MM.1S (cell line): ENCODE measurements at regions not wholly inside any gene's neighbourhood (a gene's known extent, or its start where the extent isn't known, plus 50 kb on each side); places are given as distances from the start of the nearest gene placed in this dataset.

Source experiments
- DNase-seq: peaks from one replicate; pipeline ENCODE4 v3.0.0-alpha.2; 2015
- H2AFZ ChIP-seq: fragments of 300-600 bp; sonication (generic); 2 replicates; pipeline ENCODE4 v1.6.0; 2016; ENCODE audit warnings: antibody characterized with exemption, low read length
- H3F3A ChIP-seq: fragments of 300-600 bp; sonication (generic); 2 replicates; pipeline ENCODE4 v1.6.1; 2016; ENCODE audit warnings: mild to moderate bottlenecking, antibody characterized with exemption, low read length, moderate library complexity, mixed read lengths; ENCODE audit not compliant: insufficient read depth
- H3K27ac ChIP-seq: fragments of 300-600 bp; sonication (generic); 2 replicates; pipeline ENCODE4 v1.5.1; 2016; ENCODE audit warnings: mild to moderate bottlenecking, low read length
- H3K27me3 ChIP-seq: fragments of 300-600 bp; sonication (generic); replicated peaks from 2 replicates; pipeline ENCODE4 v1.6.0; 2016; ENCODE audit warnings: low read length; ENCODE audit not compliant: insufficient read depth
- H3K36me3 ChIP-seq: fragments of 300-600 bp; sonication (generic); replicated peaks from 2 replicates; pipeline ENCODE4 v1.6.1; 2016; ENCODE audit warnings: mild to moderate bottlenecking, low read length, mixed read lengths; ENCODE audit not compliant: insufficient read depth
- H3K4me1 ChIP-seq: fragments of 300-600 bp; sonication (generic); 2 replicates; pipeline ENCODE4 v1.6.1; 2016; ENCODE audit warnings: low read length, mixed read lengths
- H3K4me2 ChIP-seq: fragments of 300-600 bp; sonication (generic); 2 replicates; pipeline ENCODE4 v1.6.0; 2016; ENCODE audit warnings: low read depth, low read length
- H3K4me3 ChIP-seq: fragments of 300-600 bp; sonication (generic); 2 replicates; pipeline ENCODE4 v1.5.1; 2016; ENCODE audit warnings: low read length, mixed read lengths
- H3K79me2 ChIP-seq: fragments of 300-600 bp; sonication (generic); 2 replicates; pipeline ENCODE4 v1.6.1; 2016; ENCODE audit warnings: mixed run types, low read length, mixed read lengths
- H3K9ac ChIP-seq: fragments of 300-600 bp; sonication (generic); 2 replicates; pipeline ENCODE4 v1.6.1; 2016; ENCODE audit warnings: low read length, mixed read lengths
- H3K9me2 ChIP-seq: fragments of 300-600 bp; sonication (generic); replicated peaks from 2 replicates; pipeline ENCODE4 v1.6.1; 2016; ENCODE audit warnings: mild to moderate bottlenecking, low read length, mixed read lengths; ENCODE audit not compliant: insufficient read depth
- H3K9me3 ChIP-seq: fragments of 300-600 bp; sonication (generic); replicated peaks from 2 replicates; pipeline ENCODE4 v1.6.1; 2016; ENCODE audit warnings: mild to moderate bottlenecking, low read length, mixed read lengths; ENCODE audit not compliant: insufficient read depth
- H4K20me1 ChIP-seq: fragments of 300-600 bp; sonication (generic); 2 replicates; pipeline ENCODE4 v1.6.1; 2016; ENCODE audit warnings: mild to moderate bottlenecking, low read length, moderate library complexity, mixed read lengths; ENCODE audit not compliant: insufficient read depth
- CTCF ChIP-seq: fragments of 300-600 bp; sonication (generic); IDR thresholded peaks from 2 replicates; pipeline ENCODE4 v1.5.1; 2016; ENCODE audit warnings: antibody characterized with exemption, low read length, mixed read lengths
- EZH2 ChIP-seq: fragments of 300-600 bp; sonication (generic); optimal IDR thresholded peaks from 2 replicates; pipeline ENCODE3; 2017; ENCODE audit warnings: low read depth, mild to moderate bottlenecking, antibody characterized with exemption, low read length, mixed read lengths
- EZH2phosphoT487 ChIP-seq: fragments of 300-600 bp; sonication (generic); IDR thresholded peaks from 2 replicates; pipeline ENCODE4 v1.6.1; 2018; ENCODE audit warnings: antibody characterized with exemption, low read length

- Histone ChIP-seq H3K9me2 (no peaks in the 10 kb centered on the region), H3K79me2 (no peaks in the 10 kb centered on the region), H3K9me3 (no peaks in the 10 kb centered on the region), H3K9ac (no peak overlapping the region), H4K20me1 (no peaks in the 10 kb centered on the region), H3K27me3 (no peaks in the 10 kb centered on the region), H3K4me1 (no peaks in the 10 kb centered on the region), H3F3A (no peaks in the 10 kb centered on the region), H3K36me3 (no peaks in the 10 kb centered on the region), H3K27ac (no peak overlapping the region), H3K4me3 (no peak overlapping the region), H2AFZ (no peak overlapping the region), H3K4me2 (no peak overlapping the region)
- no peak for DNase-seq
- TF ChIP-seq EZH2 (no peak), EZH2phosphoT487 (no peak)
Measured at GRCh38 chr2:16216558-16216945, 276.2 kb downstream of the MYCN start.

- Histone ChIP-seq H3F3A (no peaks in the 10 kb centered on the region), H2AFZ (no peak overlapping the region)
Measured at GRCh38 chr2:16215902-16216557, 275.7 kb downstream of the MYCN start.

GRCh38 chr2:16214861-16215260 lies 274.5 kb downstream of the MYCN start:
- Histone ChIP-seq H3K9me2 (no peaks in the 10 kb centered on the region), H3K9me3 (no peaks in the 10 kb centered on the region), H3K79me2 (no peaks in the 10 kb centered on the region), H3K4me3 (no peak overlapping the region), H3K4me1 (no peaks in the 10 kb centered on the region), H3F3A (no peaks in the 10 kb centered on the region), H3K36me3 (no peaks in the 10 kb centered on the region), H3K4me2 (no peak overlapping the region), H3K27ac (no peak overlapping the region), H4K20me1 (no peaks in the 10 kb centered on the region), H2AFZ (no peak overlapping the region), H3K9ac (no peak overlapping the region), H3K27me3 (no peaks in the 10 kb centered on the region)
- DNase-seq, result no peak
- TF ChIP-seq EZH2phosphoT487 (no peak), CTCF (no peak), EZH2 (no peak)

More at GRCh38 chr2:16215902-16216557, 275.7 kb downstream of the MYCN start:
- Histone ChIP-seq H3K4me3 (no peak overlapping the region), H3K9me2 (no peaks in the 10 kb centered on the region), H3K79me2 (no peaks in the 10 kb centered on the region), H3K27me3 (no peaks in the 10 kb centered on the region), H3K4me2 (no peak overlapping the region), H3K4me1 (no peaks in the 10 kb centered on the region), H3K36me3 (no peaks in the 10 kb centered on the region), H3K9ac (no peak overlapping the region), H4K20me1 (no peaks in the 10 kb centered on the region), H3K9me3 (no peaks in the 10 kb centered on the region), H3K27ac (no peak overlapping the region)
- DNase-seq, result no peak
- TF ChIP-seq EZH2phosphoT487 (no peak), EZH2 (no peak)

- no peak overlapping the region for H3K4me2 ChIP-seq
- no peaks in the 10 kb centered on the region for H3K9me3 ChIP-seq
- no peaks in the 10 kb centered on the region for H4K20me1 ChIP-seq
- H3K27me3 ChIP-seq, result no peaks in the 10 kb centered on the region
- no peak overlapping the region for H3K9ac ChIP-seq
- no peak overlapping the region for H3K4me3 ChIP-seq
- TF ChIP-seq CTCF (no peak), EZH2phosphoT487 (no peak), EZH2 (no peak)
- no peak for DNase-seq
- H3F3A ChIP-seq, result no peaks in the 10 kb centered on the region
- H3K79me2 ChIP-seq, result no peaks in the 10 kb centered on the region
- no peaks in the 10 kb centered on the region for H3K4me1 ChIP-seq
- H3K9me2 ChIP-seq, result no peaks in the 10 kb centered on the region
- H2AFZ ChIP-seq, result no peak overlapping the region
- H3K27ac ChIP-seq, result no peak overlapping the region
- H3K36me3 ChIP-seq, result no peaks in the 10 kb centered on the region
Measured at GRCh38 chr2:16214391-16214790, 274.0 kb downstream of the MYCN start.
